D721Med (cell line): ENCODE measurements at regions not wholly inside any gene's neighbourhood (a gene's known extent, or its start where the extent isn't known, plus 50 kb on each side); places are given as distances from the start of the nearest gene placed in this dataset.

Experiments used
- DNase-seq: peaks from one replicate; pipeline ENCODE4 v3.0.0; 2011; ENCODE audit warnings: low spot score; ENCODE audit not compliant: insufficient read length
- FAIRE-seq: peaks from 2 replicates; lab custom pipeline; 2011; peaks lifted over from hg19 to GRCh38; lab: Jason Lieb, UNC
- TF ChIP-seq, protein P1 (sequence below): IDR thresholded peaks from 2 replicates; pipeline ENCODE4 v1.5.1; 2012; ENCODE audit warnings: mild to moderate bottlenecking, control low read depth; ENCODE audit not compliant: insufficient read depth; ENCODE audit errors: missing control alignments

DNA sequence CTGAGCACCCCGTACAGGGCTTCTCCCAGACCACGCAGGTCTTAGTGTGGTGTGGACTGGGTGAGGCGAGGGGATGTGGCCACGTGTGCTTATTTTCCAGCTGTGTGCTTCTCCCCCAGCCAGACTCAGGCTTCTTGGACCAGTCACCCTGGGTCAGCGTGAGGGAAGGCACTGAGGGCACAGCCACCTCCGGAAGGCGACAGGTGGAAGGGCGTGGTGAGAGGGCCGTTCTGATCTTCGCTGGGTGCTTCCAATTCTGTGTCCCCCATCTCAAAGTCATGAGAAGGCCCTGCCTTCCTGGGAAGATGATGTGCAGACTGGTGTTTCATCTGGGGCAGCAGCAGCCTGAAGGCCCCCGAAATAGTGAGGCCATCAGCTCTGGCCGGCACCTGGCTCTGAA is 169.7 kb upstream of the MYCN start:
- DNase-seq, result no peak
- TF ChIP-seq, protein P1, sequence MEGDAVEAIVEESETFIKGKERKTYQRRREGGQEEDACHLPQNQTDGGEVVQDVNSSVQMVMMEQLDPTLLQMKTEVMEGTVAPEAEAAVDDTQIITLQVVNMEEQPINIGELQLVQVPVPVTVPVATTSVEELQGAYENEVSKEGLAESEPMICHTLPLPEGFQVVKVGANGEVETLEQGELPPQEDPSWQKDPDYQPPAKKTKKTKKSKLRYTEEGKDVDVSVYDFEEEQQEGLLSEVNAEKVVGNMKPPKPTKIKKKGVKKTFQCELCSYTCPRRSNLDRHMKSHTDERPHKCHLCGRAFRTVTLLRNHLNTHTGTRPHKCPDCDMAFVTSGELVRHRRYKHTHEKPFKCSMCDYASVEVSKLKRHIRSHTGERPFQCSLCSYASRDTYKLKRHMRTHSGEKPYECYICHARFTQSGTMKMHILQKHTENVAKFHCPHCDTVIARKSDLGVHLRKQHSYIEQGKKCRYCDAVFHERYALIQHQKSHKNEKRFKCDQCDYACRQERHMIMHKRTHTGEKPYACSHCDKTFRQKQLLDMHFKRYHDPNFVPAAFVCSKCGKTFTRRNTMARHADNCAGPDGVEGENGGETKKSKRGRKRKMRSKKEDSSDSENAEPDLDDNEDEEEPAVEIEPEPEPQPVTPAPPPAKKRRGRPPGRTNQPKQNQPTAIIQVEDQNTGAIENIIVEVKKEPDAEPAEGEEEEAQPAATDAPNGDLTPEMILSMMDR, result no peak
- FAIRE-seq, result no peak

- no peak for DNase-seq
- no peak for FAIRE-seq
- TF ChIP-seq, protein P1, result no peak
Observed at GRCh38 chr2:15771124-15771523, 169.2 kb upstream of the MYCN start.

DNA sequence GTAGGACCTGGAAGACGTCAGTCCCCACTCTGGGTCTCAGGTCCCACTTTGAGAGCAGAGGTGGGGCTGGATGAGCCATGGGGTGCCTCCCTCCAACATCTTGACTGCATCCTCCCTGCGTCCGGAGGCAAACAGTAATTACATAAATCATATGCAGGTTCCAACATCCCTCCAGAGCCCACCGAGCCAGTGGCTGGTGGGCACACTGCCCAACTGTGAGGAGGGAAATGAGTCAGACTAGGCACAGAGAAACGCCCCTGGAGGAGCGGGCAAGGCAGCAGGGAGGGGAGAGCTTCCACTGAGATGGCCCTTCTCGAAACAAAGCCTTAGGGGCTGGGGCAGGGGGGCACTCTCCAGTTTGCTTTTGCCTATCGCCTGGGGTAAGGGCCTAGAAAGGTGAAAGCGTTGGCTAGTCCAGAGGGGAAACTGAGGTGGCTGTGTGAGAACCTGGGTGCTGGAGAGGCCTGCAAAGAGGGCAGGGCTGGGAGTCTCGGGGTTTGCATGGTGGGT is 168.2 kb upstream of the MYCN start:
- no peak for FAIRE-seq
- TF ChIP-seq, protein P1, result no peak
- DNase-seq, result no peak

- no peak for FAIRE-seq
- TF ChIP-seq, protein P1, result no peak
- no peak for DNase-seq
Observed at GRCh38 chr2:15772681-15773080, 167.7 kb upstream of the MYCN start.

DNA sequence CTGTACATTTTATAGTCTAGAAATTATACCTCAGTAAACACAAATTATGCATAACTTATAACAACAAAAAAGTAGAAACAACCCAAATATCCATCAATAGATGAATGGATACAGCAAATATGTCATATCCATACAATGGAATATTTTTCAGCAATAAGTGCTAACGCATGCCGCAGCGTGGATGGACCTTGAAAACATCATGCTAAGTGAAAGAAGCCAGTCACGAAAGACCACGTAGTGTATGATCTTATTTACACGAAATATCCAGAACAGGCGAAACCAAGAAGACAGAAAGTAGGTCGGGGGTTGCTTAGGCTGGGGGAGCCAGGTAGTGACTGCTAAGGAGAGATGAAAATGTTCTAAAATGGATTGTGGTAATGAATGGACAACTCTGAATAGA is 167.1 kb upstream of the MYCN start:
- TF ChIP-seq, protein P1, result no peak
- FAIRE-seq, result no peak
- no peak for DNase-seq

GRCh38 chr2:15773846-15774245 is 166.5 kb upstream of the MYCN start:
- no peak for FAIRE-seq
- TF ChIP-seq, protein P1, result no peak
- DNase-seq, result no peak

DNA sequence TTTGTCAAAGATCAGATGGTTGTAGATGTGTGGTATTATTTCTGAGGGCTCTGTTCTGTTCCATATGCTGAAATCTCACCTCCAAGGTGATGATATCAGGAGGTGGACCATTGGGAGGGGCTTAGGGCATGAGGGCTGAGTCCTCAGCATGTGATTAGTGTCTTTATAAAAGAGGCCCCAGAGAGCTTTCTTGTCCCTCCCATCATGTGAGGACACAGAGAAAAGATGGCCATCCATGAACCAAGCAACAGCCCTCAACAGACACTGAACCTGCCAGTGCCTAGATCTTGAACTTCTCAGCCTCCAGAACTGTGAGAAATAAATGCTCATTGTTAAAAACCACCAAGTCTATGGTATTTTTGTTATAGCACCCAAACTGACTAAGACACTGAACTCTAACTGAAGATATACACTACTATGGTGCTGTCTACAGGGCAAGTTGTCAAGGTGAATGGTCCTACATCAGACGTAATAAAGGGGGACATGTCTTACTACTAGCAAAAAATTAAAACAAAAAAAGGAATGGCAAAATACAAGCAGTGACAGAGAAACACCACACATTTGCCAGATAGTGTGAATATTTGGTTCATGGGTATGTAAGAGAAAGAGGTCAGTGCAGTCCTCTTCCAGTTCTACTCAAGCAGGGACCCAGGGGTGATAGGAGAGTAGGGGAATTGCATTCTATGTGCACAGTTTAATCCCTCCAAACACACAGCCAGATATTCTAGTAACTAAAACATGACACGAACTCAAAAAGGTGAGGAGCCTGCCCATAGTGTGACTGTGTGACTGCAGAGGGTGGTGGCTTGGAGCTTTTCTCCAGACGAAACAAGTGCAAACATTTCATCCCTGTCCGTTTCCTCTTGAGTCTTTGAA is 164.4 kb upstream of the MYCN start:
- TF ChIP-seq, protein P1, result no peak
- FAIRE-seq, result no peak

More for the DNA sequence above, 164.4 kb upstream of the MYCN start:
- no peak for DNase-seq
